ENCODE measurements at regions not wholly inside any gene's neighbourhood (a gene's known extent, or its start where the extent isn't known, plus 50 kb on each side); places are given as distances from the start of the nearest gene placed in this dataset.
"Not testable (repeated sequence)": the region's sequence is repeated elsewhere in the genome, so short reads cannot be mapped to it uniquely, and the experiment has no call there.

GRCh38 chr1:194968916-194969315, 1639.3 kb downstream of the KCNT2 start:
- no peak for DNase-seq

DNA sequence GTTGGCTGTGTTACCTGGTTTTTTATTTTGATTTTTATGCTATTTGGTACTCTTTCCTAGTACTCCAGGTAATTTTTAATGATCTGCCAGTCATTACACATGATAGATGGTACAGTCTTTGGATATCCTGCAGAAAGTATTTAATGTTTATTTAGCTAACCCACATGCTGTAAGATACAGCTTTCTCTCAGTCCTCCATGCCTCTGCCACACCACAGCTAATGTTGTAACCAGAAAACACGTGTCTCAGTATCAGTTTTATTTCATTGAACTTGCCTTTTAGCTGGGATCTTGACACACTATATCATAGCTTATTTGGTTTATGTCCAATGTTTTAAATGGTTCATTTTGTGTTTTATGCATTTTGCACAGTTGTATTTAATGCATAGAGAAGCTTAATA, 1648.4 kb downstream of the KCNT2 start:
- no peak for DNase-seq

DNA sequence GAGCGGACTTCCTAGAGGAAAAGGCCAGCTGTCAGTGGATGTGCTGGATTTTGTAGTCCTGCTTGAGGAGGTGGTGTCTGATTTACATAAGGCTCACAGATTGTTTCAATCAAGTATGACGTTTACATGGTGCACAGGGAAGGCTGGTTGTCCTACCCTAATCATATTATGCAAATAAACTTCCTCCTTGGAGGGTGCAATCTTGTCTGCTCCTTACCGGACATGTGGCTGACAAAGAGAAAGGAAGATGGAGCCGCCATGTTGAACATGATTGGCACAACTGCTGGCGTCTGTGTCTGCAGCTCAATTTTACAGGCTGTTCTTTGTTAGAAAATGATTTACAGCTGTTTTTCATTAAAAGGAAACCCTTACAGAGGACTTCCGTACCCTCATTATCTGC, 1656.1 kb downstream of the KCNT2 start:
- DNase-seq: no peak

- no peak for DNase-seq
Measured at GRCh38 chr1:194950584-194950983, 1657.7 kb downstream of the KCNT2 start.

- peak in 14 of 58 donors; percentile 2 to 50 (median 10) for DNase-seq
Measured at GRCh38 chr1:194940336-194941030, 1667.8 kb downstream of the KCNT2 start.

GRCh38 chr1:194935864-194936263, 1672.4 kb downstream of the KCNT2 start:
- no peak for DNase-seq

DNA sequence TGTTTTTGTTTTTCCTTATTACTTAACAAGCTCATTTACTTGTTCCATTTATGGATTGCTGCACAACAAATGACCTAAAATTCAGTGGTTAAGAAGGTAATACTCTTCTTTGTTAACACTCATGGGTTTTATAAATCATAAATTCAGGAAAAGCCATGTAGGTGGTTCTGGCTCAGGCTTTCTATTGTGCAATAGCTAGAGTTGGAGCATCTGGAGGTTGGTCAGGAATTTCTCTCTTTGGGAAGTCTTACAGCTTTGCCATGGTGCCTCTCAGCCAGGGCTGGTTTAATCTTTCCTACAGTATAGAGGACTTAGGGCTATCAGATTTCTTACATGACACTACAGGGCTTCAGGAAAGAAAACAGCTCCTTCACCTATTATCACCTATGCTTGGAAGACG, 1677.1 kb downstream of the KCNT2 start:
- DNase-seq: no peak

GRCh38 chr1:194930132-194930531, 1678.1 kb downstream of the KCNT2 start:
- no peak for DNase-seq

- DNase-seq: no peak
Measured at GRCh38 chr1:194929357-194929756, 1678.9 kb downstream of the KCNT2 start.

- DNase-seq: no peak
Measured at GRCh38 chr1:194919146-194919545, 1689.1 kb downstream of the KCNT2 start.

GRCh38 chr1:194917769-194918168, 1690.5 kb downstream of the KCNT2 start:
- no peak for DNase-seq

DNA sequence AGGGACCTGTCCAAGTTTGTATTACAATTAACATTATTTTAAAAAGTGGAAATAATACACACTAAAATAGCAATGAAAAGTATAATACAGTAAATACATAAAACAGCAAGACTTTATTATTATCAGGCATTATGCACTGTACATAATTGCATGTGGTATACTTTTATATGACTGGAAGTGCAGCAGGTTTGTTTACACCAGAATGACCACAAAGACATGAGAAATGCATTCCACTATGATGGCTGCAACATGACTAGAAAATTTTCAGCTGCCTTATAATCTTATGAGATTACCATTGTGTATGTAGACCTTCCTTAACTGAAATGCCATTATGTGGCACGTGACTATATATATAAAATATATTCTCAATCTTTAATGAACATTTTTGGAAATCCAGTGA, 1699.6 kb downstream of the KCNT2 start:
- no peak for DNase-seq

DNA sequence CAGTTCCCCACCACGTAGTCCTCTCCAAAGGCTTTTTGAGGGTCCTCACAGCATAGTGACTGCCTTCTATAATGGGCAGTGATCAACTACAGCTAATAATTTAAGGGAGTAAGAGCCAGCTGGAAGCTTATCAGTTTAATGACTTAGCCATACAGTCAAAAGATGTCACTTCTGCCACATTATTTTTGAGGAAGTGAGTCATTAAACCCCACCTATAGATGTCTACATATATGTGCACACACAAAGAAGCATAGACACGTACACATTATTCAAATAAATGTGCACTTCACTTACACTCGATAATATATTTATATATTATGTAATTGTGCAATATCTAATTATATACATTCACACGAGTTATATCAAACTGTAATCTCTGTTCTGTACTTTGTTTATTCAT, 1704.7 kb downstream of the KCNT2 start:
- no peak for DNase-seq

- DNase-seq: no peak
Measured at GRCh38 chr1:194889310-194889709, 1702.9 kb upstream of the B3GALT2 start.

GRCh38 chr1:194870860-194871259, 1684.4 kb upstream of the B3GALT2 start:
- no peak for DNase-seq

GRCh38 chr1:194866153-194866552, 1679.7 kb upstream of the B3GALT2 start:
- no peak for DNase-seq

DNA sequence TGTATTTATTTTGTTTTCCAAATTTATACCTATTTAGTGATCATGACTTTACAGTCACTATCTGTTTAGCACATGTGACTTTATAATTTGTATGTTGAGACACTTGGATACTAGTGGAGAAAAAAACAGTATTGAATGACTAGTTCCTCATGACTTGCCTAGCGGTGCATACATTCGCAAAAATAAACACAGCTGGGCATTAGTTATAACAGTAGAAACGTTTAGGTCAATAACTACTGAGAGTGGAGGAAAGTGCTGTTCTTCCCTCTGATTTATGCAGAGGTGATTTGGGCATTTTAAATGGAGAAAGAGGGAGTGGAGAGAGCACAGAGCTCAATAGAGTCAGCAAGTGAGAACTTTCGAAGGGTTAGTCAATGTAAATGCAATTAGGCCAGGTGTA, 1679.0 kb upstream of the B3GALT2 start:
- no peak for DNase-seq

DNA sequence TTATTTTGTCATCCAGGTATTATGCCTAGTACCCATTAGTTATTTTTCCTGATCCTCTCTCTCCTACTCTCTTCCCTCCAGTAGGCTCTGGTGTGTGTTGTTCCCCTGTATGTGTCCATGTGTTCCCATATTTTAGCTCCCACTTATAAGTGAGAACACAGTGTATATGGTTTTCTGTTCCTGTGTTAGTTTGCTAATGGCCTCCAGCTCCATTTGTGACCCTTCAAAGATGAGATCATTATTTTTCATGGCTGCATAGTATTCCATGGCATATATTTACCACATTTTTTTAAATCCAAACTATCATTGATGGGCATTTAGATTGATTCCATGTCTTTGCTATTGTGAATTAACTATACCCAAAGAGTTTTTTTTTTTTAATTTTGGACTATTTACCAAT, 1675.7 kb upstream of the B3GALT2 start:
- no peak for DNase-seq

- DNase-seq: no peak
Measured at GRCh38 chr1:194860248-194861201, 1674.1 kb upstream of the B3GALT2 start.

GRCh38 chr1:194859481-194860154, 1673.2 kb upstream of the B3GALT2 start:
- DNase-seq: not testable (repeated sequence)

DNA sequence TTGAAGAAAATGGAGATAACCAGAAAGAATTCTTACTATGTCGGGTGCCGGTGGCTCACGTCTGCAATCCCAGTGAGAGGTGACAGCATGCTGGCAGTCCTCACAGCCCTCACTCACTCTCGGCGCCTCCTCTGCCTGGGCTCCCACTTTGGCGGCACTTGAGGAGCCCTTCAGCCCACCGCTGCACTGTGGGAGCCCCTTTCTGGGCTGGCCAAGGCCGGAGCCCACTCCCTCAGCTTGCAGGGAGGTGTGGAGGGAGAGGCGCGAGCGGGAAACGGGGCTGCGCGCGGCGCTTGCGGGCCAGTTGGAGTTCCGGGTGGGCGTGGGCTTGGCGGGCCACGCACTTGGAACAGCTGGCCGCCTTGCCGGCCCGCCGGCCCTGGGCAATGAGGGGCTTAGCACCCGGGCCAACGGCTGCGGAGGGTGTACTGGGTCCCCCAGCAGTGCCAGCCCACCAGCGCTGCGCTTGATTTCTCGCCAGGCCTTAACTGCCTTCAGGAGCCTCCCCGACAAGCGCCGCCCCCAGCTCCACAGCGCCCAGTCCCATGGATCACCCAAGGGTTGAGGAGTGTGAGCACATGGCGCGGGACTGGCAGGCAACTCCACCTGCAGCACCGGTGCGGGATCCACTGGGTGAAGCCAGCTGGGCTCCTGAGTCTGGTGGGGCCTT, 1672.5 kb upstream of the B3GALT2 start:
- not testable (repeated sequence) for DNase-seq
